Endothelial cell of umbilical vein (primary cell): ENCODE measurements at regions not wholly inside any gene's neighbourhood (a gene's known extent, or its start where the extent isn't known, plus 50 kb on each side); places are given as distances from the start of the nearest gene placed in this dataset.

Experiments
- BruUV-seq: library from RNA; stranded (reverse); fragments of 400-500 nt; replicated peaks from 2 replicates; lab custom pipeline; 2021; lab: Mats Ljungman, UMichigan
- CTCF ChIA-PET: fragments of 300-600, 350-600 bp; sonication (Branson Sonifier 250); formaldehyde crosslinking; loops from one replicate; lab custom pipeline; 2021; ENCODE audit warnings: antibody characterized with exemption, inconsistent platforms; lab: Charles Lee
- POLR2A ChIA-PET: fragments of 300-600, 350-600 bp; sonication (Branson Sonifier 250); formaldehyde crosslinking; loops from one replicate; lab custom pipeline; 2021; ENCODE audit warnings: antibody characterized with exemption, inconsistent platforms; lab: Charles Lee
- DNase-seq: peaks from one replicate; pipeline ENCODE4 v3.0.0-alpha.2; 2011; ENCODE audit warnings: low read depth, low spot score
- FAIRE-seq: peaks from 2 replicates; lab custom pipeline; 2011; peaks lifted over from hg19 to GRCh38; lab: Jason Lieb, UNC
- H2AFZ ChIP-seq: 2 replicates; pipeline ENCODE4 v1.6.0; 2012; ENCODE audit warnings: low read depth, low read length, control low read depth, inconsistent platforms
- H3K27ac ChIP-seq: 2 replicates; pipeline ENCODE4 v1.5.1; 2011; ENCODE audit warnings: low read depth, mild to moderate bottlenecking, control low read depth, low read length, moderate library complexity; ENCODE audit not compliant: insufficient read depth
- H3K27me3 ChIP-seq, 2 experiments: 2 replicates each; pipeline versions ENCODE4 v1.6.0 to v1.6.1; 2011; ENCODE audit warnings: low read length in 2 of 2, mixed read lengths in 1 of 2; ENCODE audit not compliant: control insufficient read depth in 2 of 2, insufficient read depth in 2 of 2
- H3K36me3 ChIP-seq, 2 experiments: 2 replicates in 1 of 2; 3 replicates in 1 of 2; pipeline ENCODE4 v1.5.1; 2011; ENCODE audit warnings: low read length in 2 of 2, mild to moderate bottlenecking in 1 of 2, moderate library complexity in 1 of 2; ENCODE audit not compliant: control insufficient read depth in 2 of 2, insufficient read depth in 2 of 2; ENCODE audit errors: extremely low read depth in 1 of 2
- H3K4me1 ChIP-seq: 3 replicates; pipeline ENCODE4 v1.5.1; 2011; ENCODE audit warnings: mild to moderate bottlenecking, low read length; ENCODE audit not compliant: control insufficient read depth, insufficient read depth; ENCODE audit errors: extremely low read depth
- H3K4me2 ChIP-seq: 2 replicates; pipeline ENCODE4 v1.6.1; 2011; ENCODE audit warnings: low read length, control low read depth, mixed read lengths; ENCODE audit not compliant: insufficient read depth
- H3K4me3 ChIP-seq, 3 experiments: fragments of 200-600 bp in 1 of 3; sonication (generic), shearing (Covaris generic) in 1 of 3; replicated peaks in 1 of 3; 2 replicates each; pipeline ENCODE4 v1.5.1; 2011 to 2016; ENCODE audit warnings: control low read depth in 3 of 3, low read length in 3 of 3, mild to moderate bottlenecking in 2 of 3, inconsistent platforms in 1 of 3, low read depth in 1 of 3, moderate library complexity in 1 of 3; ENCODE audit not compliant: insufficient read depth in 1 of 3
- H3K79me2 ChIP-seq: 2 replicates; pipeline ENCODE4 v1.6.0; 2012; ENCODE audit warnings: low read length, inconsistent platforms; ENCODE audit not compliant: control insufficient read depth, insufficient read depth
- H3K9ac ChIP-seq: replicated peaks from 2 replicates; pipeline ENCODE3; 2011; ENCODE audit warnings: low read length, control low read depth; ENCODE audit not compliant: insufficient read depth; ENCODE audit errors: extremely low read depth
- H3K9me1 ChIP-seq: replicated peaks from 3 replicates; pipeline ENCODE4 v1.6.0; 2011; ENCODE audit warnings: mild to moderate bottlenecking, low read length; ENCODE audit not compliant: control insufficient read depth, insufficient read depth; ENCODE audit errors: extremely low read depth
- H3K9me3 ChIP-seq: replicated peaks from 2 replicates; pipeline ENCODE4 v1.5.1; 2012; ENCODE audit warnings: low read length, inconsistent platforms; ENCODE audit not compliant: control insufficient read depth, insufficient read depth
- H4K20me1 ChIP-seq: replicated peaks from 2 replicates; pipeline ENCODE3; 2011; ENCODE audit warnings: mild to moderate bottlenecking, low read length; ENCODE audit not compliant: control insufficient read depth, insufficient read depth; ENCODE audit errors: extremely low read depth
- FOS ChIP-seq: IDR thresholded peaks from 2 replicates; pipeline ENCODE4 v1.6.1; 2011; ENCODE audit warnings: mild to moderate bottlenecking, low read length, moderate library complexity, borderline replicate concordance; ENCODE audit not compliant: insufficient read depth
- GATA2 ChIP-seq: IDR thresholded peaks from 2 replicates; pipeline ENCODE4 v1.7.0; 2011; ENCODE audit warnings: low read depth, mild to moderate bottlenecking, moderate library complexity, mixed read lengths, low read length; ENCODE audit not compliant: insufficient read length, insufficient read depth
- JUN ChIP-seq: IDR thresholded peaks from 2 replicates; pipeline ENCODE4 v1.6.1; 2011; ENCODE audit warnings: borderline replicate concordance, low read depth; ENCODE audit not compliant: insufficient read length, insufficient read depth
- dilution Hi-C: fragments of 300-500 bp; cut with MboI; formaldehyde crosslinking; loops from one replicate; pipeline ENCODE4 v1.15.0; 2019; ENCODE audit warnings: low sequenced_read_pairs; ENCODE audit not compliant: extremely low pct_ligation_motif_present
- intact Hi-C: fragments of 100-400 bp; cut with micrococcal nuclease; formaldehyde crosslinking; loops from one replicate; pipeline ENCODE4 v1.10.0; 2022
- TF ChIP-seq, protein P1 (sequence below), 2 donors: IDR thresholded peaks; 1 replicate in 1 of 2; 2 replicates in 1 of 2; pipeline ENCODE4 v1.5.1; 2011; ENCODE audit warnings: low read length in 2 of 2, mild to moderate bottlenecking in 2 of 2, moderate library complexity in 2 of 2, control low read depth in 1 of 2, inconsistent platforms in 1 of 2, low read depth in 1 of 2; ENCODE audit not compliant: insufficient read depth in 1 of 2; ENCODE audit errors: extremely low read depth in 1 of 2
- TF ChIP-seq, protein P2 (sequence below): IDR thresholded peaks from 2 replicates; pipeline ENCODE4 v1.6.1; 2011; ENCODE audit not compliant: insufficient read depth, insufficient read length

DNA sequence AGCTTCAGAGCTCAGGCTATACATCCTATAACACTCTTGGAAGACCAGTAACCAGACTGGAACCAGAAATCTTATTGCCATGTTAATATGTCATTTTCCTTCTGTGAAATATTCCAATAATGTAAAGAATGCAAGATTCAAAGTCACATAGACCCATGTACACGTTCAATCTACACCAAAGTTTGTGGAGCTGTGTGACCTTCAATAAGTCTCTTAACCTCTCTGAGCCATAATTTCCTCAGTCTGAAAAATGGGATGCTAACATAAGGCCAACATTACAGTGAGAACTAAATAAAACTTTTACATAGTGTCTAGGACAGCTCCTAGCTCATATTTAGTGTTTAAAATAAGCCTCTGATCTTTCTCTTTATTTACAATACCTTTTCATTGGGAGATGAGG, 70.4 kb downstream of the ARRDC3 start:
- no TSS peak for BruUV-seq
- TF ChIP-seq, protein P1, sequence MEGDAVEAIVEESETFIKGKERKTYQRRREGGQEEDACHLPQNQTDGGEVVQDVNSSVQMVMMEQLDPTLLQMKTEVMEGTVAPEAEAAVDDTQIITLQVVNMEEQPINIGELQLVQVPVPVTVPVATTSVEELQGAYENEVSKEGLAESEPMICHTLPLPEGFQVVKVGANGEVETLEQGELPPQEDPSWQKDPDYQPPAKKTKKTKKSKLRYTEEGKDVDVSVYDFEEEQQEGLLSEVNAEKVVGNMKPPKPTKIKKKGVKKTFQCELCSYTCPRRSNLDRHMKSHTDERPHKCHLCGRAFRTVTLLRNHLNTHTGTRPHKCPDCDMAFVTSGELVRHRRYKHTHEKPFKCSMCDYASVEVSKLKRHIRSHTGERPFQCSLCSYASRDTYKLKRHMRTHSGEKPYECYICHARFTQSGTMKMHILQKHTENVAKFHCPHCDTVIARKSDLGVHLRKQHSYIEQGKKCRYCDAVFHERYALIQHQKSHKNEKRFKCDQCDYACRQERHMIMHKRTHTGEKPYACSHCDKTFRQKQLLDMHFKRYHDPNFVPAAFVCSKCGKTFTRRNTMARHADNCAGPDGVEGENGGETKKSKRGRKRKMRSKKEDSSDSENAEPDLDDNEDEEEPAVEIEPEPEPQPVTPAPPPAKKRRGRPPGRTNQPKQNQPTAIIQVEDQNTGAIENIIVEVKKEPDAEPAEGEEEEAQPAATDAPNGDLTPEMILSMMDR (IDR thresholded peaks at IDR 0.05; ENCODE audit: extremely low read depth in 1 of 2, insufficient read depth in 1 of 2, low read depth in 1 of 2, low read length in 2 of 2): no peak
- TF ChIP-seq, protein P2, sequence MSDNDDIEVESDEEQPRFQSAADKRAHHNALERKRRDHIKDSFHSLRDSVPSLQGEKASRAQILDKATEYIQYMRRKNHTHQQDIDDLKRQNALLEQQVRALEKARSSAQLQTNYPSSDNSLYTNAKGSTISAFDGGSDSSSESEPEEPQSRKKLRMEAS: no peak
- TF ChIP-seq JUN (no peak), FOS (no peak), GATA2 (no peak)
- intact Hi-C loops: loop anchor here (1.0 to 5.0 kb wide), 3 partner anchors 210 to 380 kb away; no protein-coding TSS in a partner anchor
- Histone ChIP-seq H3K4me2 (peak overlapping the region; percentile 36), H3K4me1 (peaks cover 33% of the 10 kb centered on the region), H3K27ac (peak overlapping the region; percentile 100), H4K20me1 (no peaks in the 10 kb centered on the region), H3K9ac (peak overlapping the region; percentile 95), H3K36me3 (no peaks in the 10 kb centered on the region), H3K9me3 (no peaks in the 10 kb centered on the region), H3K79me2 (no peaks in the 10 kb centered on the region), H3K4me3 (no peak overlapping the region), H3K27me3 (no peaks in the 10 kb centered on the region), H3K9me1 (no peaks in the 10 kb centered on the region), H2AFZ (no peak overlapping the region)
- POLR2A ChIA-PET: interaction anchor here (0.8 to 1.3 kb wide), 2 partner anchors 68 to 71 kb away, joined by 3 read pairs; partner anchors contain the start of gene ARRDC3
- dilution Hi-C loops: no loop called here
- DNase-seq (peak; percentile 10), FAIRE-seq (peak; percentile 31)
- CTCF ChIA-PET: interaction anchor here (1.6 to 4.0 kb wide), 2 partner anchors 67 to 72 kb away, joined by 4 to 21 read pairs; partner anchors contain the start of gene ARRDC3
